Adrenal gland (tissue), 9 donors: ENCODE measurements at regions not wholly inside any gene's neighbourhood (a gene's known extent, or its start where the extent isn't known, plus 50 kb on each side); places are given as distances from the start of the nearest gene placed in this dataset.
A peak's percentile ranks its signal among the peaks of the same experiment; 100 is the strongest.
"Not testable (repeated sequence)": the region's sequence is repeated elsewhere in the genome, so short reads cannot be mapped to it uniquely, and the experiment has no call there.

Experiments used
- DNase-seq, 7 donors: peaks; one replicate each; pipeline ENCODE4 v3.0.0-alpha.2; 2019 to 2020
- H3K27ac ChIP-seq, 5 donors: fragments of 200-600 bp; sonication (generic) in 4 of 5; 1 replicate in 3 of 5; 2 replicates in 2 of 5; pipeline versions ENCODE4 v1.5.1 to v1.8.0; 2016 to 2020; ENCODE audit warnings: mild to moderate bottlenecking in 1 of 5
- H3K27me3 ChIP-seq: fragments of 200-600 bp; 2 replicates; pipeline ENCODE4 v1.8.0; 2021
- H3K36me3 ChIP-seq, 2 donors: fragments of 200-600 bp; replicated peaks in 1 of 2; 1 replicate in 1 of 2; 2 replicates in 1 of 2; pipeline versions ENCODE4 v1.5.1 to v1.8.0; 2018 to 2022
- H3K4me1 ChIP-seq, 2 donors: fragments of 200-600 bp; replicated peaks in 1 of 2; 1 replicate in 1 of 2; 2 replicates in 1 of 2; pipeline versions ENCODE4 v1.5.1 to v1.8.0; 2018 to 2021
- H3K4me3 ChIP-seq, 4 donors: fragments of 200-600 bp; sonication (generic) in 3 of 4; one replicate each; pipeline ENCODE4 v1.5.1; 2016 to 2018
- H3K9me3 ChIP-seq, 3 donors: fragments of 200-600 bp; sonication (generic) in 1 of 3; replicated peaks in 1 of 3; 1 replicate in 2 of 3; 2 replicates in 1 of 3; pipeline versions ENCODE4 v1.5.1 to v1.8.0; 2016 to 2021
- CTCF ChIP-seq, 6 experiments: fragments of 450-650 bp in 4 of 6; fragments of 200-600 bp in 2 of 6; sonication (generic) in 1 of 6; IDR thresholded peaks; 1 replicate in 5 of 6; 2 replicates in 1 of 6; pipeline versions ENCODE4 v1.5.1 to v1.8.0; 2016 to 2021; ENCODE audit warnings: antibody characterized with exemption in 6 of 6, mild to moderate bottlenecking in 2 of 6, moderate library complexity in 1 of 6
- POLR2A ChIP-seq, 2 donors: fragments of 450-650 bp; IDR thresholded peaks; one replicate each; pipeline ENCODE4 v1.6.1; 2017; ENCODE audit warnings: antibody characterized with exemption in 2 of 2, mild to moderate bottlenecking in 2 of 2, moderate library complexity in 1 of 2
- WGBS, 4 donors: extraction: QIAGEN DNeasy Blood & Tissue Kit in 2 of 4; methylation state at CpG; one replicate each; pipeline versions ENCODE4 v1.1.5 to v1.1.7; 2013 to 2017; 5-methylcytosine and 5-hydroxymethylcytosine counted together
- intact Hi-C, 2 donors: fragments of 100-400 bp; cut with DNase I; formaldehyde crosslinking; loops; one replicate each; pipeline versions ENCODE4 v1.14.1 to v1.15.0; 2022 to 2023
- donor health status: healthy with polysubstance abuse.
- donor health status: Bipolar disorder and iron deficiency.
- donor health status: DM: yes; HTN: yes; CAD: no.
- donor health status: DM: no; HTN: no; CAD: no.
- donor health status: DM: no; HTN: no; CAD: no.

GRCh38 chr1:29623501-29623900 lies 387.2 kb downstream of the PTPRU start:
- Histone ChIP-seq H3K4me1 (no peaks in the 10 kb centered on the region), H3K4me3 (no peak overlapping the region), H3K36me3 (no peaks in the 10 kb centered on the region), H3K9me3 (no peaks in the 10 kb centered on the region), H3K27me3 (no peaks in the 10 kb centered on the region), H3K27ac (no peak overlapping the region)
- TF ChIP-seq CTCF (IDR thresholded peaks at IDR 0.05): no peak
- TF ChIP-seq POLR2A (IDR thresholded peaks at IDR 0.05): no peak
- DNase-seq: peak in 1 of 7 donors; percentile 13
- intact Hi-C loops: no loop called here
- 78 to 88% (median 86%) methylated on average over 7 of the region's 7 CpGs for WGBS, 4 donors

GRCh38 chr1:29621826-29622435 lies 385.6 kb downstream of the PTPRU start:
- no peaks in the 10 kb centered on the region for H3K27me3 ChIP-seq
- intact Hi-C loops: no loop called here
- 79 to 85% (median 82%) methylated on average over 11 of the region's 11 CpGs for WGBS, 4 donors

GRCh38 chr1:29620631-29621030 lies 384.3 kb downstream of the PTPRU start:
- H3K9me3 ChIP-seq: no peaks in the 10 kb centered on the region
- H3K4me1 ChIP-seq: no peaks in the 10 kb centered on the region
- no peak overlapping the region for H3K27ac ChIP-seq
- peak in 1 of 7 donors; percentile 4 for DNase-seq
- WGBS, 4 donors: 41 to 67% (median 61%) methylated on average over 6 to 7 of the region's 7 CpGs
- H3K36me3 ChIP-seq: no peaks in the 10 kb centered on the region
- intact Hi-C loops: no loop called here
- no peak overlapping the region for H3K4me3 ChIP-seq
- TF ChIP-seq POLR2A (IDR thresholded peaks at IDR 0.05): no peak
- no peak for TF ChIP-seq CTCF (IDR thresholded peaks at IDR 0.05)
- H3K27me3 ChIP-seq: no peaks in the 10 kb centered on the region

More at GRCh38 chr1:29621826-29622435, 385.6 kb downstream of the PTPRU start:
- peak in 1 of 7 donors; percentile 29 for DNase-seq
- H3K4me1 ChIP-seq: no peaks in the 10 kb centered on the region
- H3K27ac ChIP-seq: no peak overlapping the region
- H3K9me3 ChIP-seq: no peaks in the 10 kb centered on the region
- H3K36me3 ChIP-seq: no peaks in the 10 kb centered on the region
- no peak overlapping the region for H3K4me3 ChIP-seq
- TF ChIP-seq POLR2A (IDR thresholded peaks at IDR 0.05): no peak
- no peak for TF ChIP-seq CTCF (IDR thresholded peaks at IDR 0.05)

GRCh38 chr1:29607236-29607635 lies 370.9 kb downstream of the PTPRU start:
- Histone ChIP-seq H3K27me3 (no peaks in the 10 kb centered on the region), H3K9me3 (no peaks in the 10 kb centered on the region), H3K4me1 (no peaks in the 10 kb centered on the region), H3K36me3 (no peaks in the 10 kb centered on the region), H3K27ac (no peak overlapping the region), H3K4me3 (no peak overlapping the region)
- intact Hi-C loops: no loop called here
- no peak for DNase-seq
- TF ChIP-seq CTCF (IDR thresholded peaks at IDR 0.05) (no peak), POLR2A (IDR thresholded peaks at IDR 0.05) (no peak)

GRCh38 chr1:29604796-29605195 lies 368.5 kb downstream of the PTPRU start:
- H3K27me3 ChIP-seq, H3K4me3 ChIP-seq, H3K36me3 ChIP-seq, DNase-seq, intact Hi-C loops, H3K27ac ChIP-seq, H3K4me1 ChIP-seq, H3K9me3 ChIP-seq: not testable (repeated sequence)
- WGBS, 4 donors: 86 to 93% (median 90%) methylated on average over 7 of the region's 7 CpGs
